ENCODE measurements at regions not wholly inside any gene's neighbourhood (a gene's known extent, or its start where the extent isn't known, plus 50 kb on each side); places are given as distances from the start of the nearest gene placed in this dataset.
"Not testable (repeated sequence)": the region's sequence is repeated elsewhere in the genome, so short reads cannot be mapped to it uniquely, and the experiment has no call there.

DNA sequence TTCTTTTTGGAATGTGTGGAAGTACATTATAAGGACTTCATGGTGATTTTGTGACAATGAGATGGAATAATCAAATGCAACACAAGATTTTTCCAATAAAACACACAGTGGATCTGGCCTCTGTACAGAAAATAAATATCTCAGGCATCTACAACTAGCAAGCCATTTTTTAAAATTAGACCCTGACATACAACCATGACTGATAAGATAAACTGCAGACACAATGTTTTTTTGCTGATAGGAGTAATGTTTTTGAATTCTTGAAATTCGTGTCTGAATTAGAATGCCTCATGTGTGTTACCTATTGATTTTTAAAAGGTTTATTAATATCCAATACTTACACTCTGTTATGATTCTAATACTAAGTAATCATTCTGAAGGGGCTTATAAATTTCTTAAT is 328.1 kb downstream of the HGF start:
- no peak overlapping the region for H3K4me3 ChIP-seq (replicated peaks; ENCODE audit: low read depth, low read length)
- DNase-seq (ENCODE audit: extremely low read depth, low read depth), result no peak
- TF ChIP-seq, protein P1, sequence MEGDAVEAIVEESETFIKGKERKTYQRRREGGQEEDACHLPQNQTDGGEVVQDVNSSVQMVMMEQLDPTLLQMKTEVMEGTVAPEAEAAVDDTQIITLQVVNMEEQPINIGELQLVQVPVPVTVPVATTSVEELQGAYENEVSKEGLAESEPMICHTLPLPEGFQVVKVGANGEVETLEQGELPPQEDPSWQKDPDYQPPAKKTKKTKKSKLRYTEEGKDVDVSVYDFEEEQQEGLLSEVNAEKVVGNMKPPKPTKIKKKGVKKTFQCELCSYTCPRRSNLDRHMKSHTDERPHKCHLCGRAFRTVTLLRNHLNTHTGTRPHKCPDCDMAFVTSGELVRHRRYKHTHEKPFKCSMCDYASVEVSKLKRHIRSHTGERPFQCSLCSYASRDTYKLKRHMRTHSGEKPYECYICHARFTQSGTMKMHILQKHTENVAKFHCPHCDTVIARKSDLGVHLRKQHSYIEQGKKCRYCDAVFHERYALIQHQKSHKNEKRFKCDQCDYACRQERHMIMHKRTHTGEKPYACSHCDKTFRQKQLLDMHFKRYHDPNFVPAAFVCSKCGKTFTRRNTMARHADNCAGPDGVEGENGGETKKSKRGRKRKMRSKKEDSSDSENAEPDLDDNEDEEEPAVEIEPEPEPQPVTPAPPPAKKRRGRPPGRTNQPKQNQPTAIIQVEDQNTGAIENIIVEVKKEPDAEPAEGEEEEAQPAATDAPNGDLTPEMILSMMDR (IDR thresholded peaks at IDR 0.05; ENCODE audit: low read depth, low read length, missing control alignments), result no peak

DNA sequence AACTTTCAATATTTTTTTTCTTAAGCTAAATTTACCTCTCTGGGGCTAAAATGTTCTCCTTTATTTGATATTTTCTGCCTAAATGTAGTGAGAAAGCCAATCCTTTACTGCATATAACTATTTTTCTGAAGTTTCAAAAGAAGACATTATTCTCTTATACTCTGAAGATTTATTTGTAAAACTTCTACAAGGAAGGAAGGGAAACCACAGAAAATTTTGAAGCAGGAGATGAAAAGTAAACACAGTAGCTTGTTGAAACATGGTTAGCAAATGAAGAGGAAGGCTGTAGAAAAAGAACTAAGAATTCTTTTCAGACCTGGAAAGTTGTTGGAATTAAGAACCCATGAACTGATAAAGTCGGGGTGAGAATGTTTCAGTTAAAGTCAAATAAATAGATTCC is 330.3 kb downstream of the HGF start:
- no peak for DNase-seq (ENCODE audit: extremely low read depth, low read depth)
- TF ChIP-seq, protein P1 (IDR thresholded peaks at IDR 0.05; ENCODE audit: low read depth, low read length, missing control alignments), result no peak
- H3K4me3 ChIP-seq (replicated peaks; ENCODE audit: low read depth, low read length), result no peak overlapping the region

DNA sequence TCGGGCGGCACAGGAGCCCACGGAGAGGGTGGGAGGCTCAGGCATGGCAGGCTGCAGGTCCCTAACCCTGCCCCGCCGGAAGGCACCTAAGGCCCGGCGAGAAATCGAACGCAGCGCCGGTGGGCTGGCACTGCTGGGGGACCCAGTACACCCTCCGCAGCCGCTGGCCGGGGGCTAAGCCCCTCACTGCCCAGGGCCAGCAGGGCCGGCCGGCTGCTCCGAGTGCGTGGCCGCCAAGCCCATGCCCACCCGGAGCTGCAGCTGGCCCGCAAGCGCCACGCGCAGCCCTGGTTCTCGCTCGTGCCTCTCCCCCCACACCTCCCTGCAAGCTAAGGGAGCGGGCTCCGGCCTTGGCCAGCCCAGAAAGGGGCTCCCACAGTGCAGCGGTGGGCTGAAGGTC is 332.7 kb downstream of the HGF start:
- not testable (repeated sequence) for H3K4me3 ChIP-seq (replicated peaks; ENCODE audit: low read depth, low read length); DNase-seq (ENCODE audit: extremely low read depth, low read depth)

DNA sequence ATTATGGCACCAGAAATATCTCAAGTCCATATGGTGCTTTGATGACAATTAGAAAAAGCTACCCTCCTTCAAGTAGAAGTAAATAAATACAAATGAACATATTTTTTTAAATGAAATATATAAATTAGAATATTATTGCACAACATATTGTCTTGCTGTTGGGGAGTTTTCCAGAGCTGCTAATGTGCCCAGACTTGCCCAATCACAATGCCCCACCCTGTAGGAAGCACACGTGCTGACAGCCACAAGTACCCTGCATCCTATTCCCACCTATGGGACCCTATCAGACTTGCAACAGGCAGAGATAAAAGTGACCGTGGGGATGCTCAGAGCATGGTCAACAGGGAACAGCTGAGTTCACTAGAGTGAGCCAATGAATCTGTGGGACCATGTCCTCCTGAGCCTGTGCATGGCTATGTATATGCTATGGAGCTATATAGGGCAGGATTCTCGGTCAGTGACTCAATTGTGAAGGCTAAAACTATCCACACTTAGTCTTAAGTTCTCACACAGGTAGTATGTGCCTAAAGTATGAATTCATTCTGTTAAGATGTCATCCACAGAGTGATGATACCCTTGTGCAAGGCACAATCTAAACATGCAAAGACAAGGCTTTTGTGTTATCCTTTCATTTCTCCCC is 336.0 kb downstream of the HGF start:
- no peak overlapping the region for H3K4me3 ChIP-seq (replicated peaks; ENCODE audit: low read depth, low read length)
- TF ChIP-seq, protein P1 (IDR thresholded peaks at IDR 0.05; ENCODE audit: low read depth, low read length, missing control alignments), result no peak
- no peak for DNase-seq (ENCODE audit: extremely low read depth, low read depth)

DNA sequence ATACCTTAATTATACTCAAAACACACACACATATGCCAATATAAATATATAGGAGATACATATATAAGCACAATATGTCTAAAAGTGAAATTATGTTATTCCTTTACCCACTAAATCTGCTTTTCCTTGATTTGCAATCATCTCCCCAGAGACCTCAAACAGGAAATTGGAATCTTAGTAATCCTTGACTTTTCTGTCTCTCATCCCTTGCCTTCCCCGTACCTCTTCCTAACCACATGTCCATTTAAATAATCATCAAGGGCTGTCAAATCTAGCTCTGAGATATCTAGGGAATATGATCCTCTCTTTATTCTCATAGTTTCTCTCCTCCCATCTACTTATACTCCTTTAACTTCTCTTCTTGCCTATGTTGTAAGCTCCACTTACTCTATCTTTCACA is 336.6 kb downstream of the HGF start:
- no peak overlapping the region for H3K4me3 ChIP-seq (replicated peaks; ENCODE audit: low read depth, low read length)
- no peak for DNase-seq (ENCODE audit: extremely low read depth, low read depth)
- TF ChIP-seq, protein P1 (IDR thresholded peaks at IDR 0.05; ENCODE audit: low read depth, low read length, missing control alignments), result no peak

DNA sequence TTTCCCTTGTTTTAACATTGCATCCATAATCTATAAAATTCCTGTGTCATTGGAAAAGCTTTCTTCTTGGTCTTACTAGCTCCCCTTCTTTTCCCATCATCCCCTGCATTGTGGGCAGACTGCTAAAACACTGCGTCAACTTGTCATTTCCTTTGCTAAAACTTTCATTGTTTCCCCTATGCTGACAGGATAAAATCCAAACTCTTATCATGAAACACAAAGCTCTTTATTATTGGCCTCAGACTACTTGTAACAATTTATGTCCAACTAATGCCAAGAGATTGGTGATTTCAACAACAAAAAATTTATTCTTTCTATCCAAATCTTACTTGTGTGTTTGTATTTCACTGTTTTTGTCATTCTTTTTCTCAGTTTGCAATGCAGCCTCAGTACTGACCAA is 339.1 kb downstream of the HGF start:
- TF ChIP-seq, protein P1 (IDR thresholded peaks at IDR 0.05; ENCODE audit: low read depth, low read length, missing control alignments), result no peak
- H3K4me3 ChIP-seq (replicated peaks; ENCODE audit: low read depth, low read length), result no peak overlapping the region
- no peak for DNase-seq (ENCODE audit: extremely low read depth, low read depth)

DNA sequence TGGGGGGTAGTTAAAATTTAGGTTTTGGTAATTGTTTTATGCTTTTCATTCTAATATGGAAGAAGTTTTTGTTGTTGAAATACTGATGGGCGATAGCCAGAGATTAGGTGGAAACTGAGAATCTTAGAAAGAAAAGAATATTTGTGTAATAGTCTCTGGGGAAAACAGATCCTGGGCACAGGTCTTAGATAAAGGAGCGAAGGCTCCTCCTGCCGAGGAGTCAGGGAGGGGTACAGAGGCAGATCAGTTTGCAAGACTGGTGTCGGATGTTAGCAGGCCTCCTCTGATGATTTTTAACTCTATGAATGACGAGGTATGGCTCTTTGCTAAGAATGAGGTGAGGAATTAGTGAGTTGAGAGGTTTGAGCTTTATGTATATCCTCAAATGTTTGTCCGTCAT is 339.7 kb downstream of the HGF start:
- TF ChIP-seq, protein P1 (IDR thresholded peaks at IDR 0.05; ENCODE audit: low read depth, low read length, missing control alignments), result no peak
- no peak for DNase-seq (ENCODE audit: extremely low read depth, low read depth)
- no peak overlapping the region for H3K4me3 ChIP-seq (replicated peaks; ENCODE audit: low read depth, low read length)

Measured in HFF-Myc (cell line).